Tibial artery (tissue), 4 donors: ENCODE measurements at regions not wholly inside any gene's neighbourhood (a gene's known extent, or its start where the extent isn't known, plus 50 kb on each side); places are given as distances from the start of the nearest gene placed in this dataset.
"Not testable (repeated sequence)": the region's sequence is repeated elsewhere in the genome, so short reads cannot be mapped to it uniquely, and the experiment has no call there.

ENCODE experiments used
- DNase-seq, 2 donors: peaks; one replicate each; pipeline ENCODE4 v3.0.0-alpha.2; 2019
- H3K27ac ChIP-seq, 2 donors: fragments of 200-600 bp; sonication (generic) in 1 of 2; 1 replicate in 1 of 2; 2 replicates in 1 of 2; pipeline ENCODE4 v1.5.1; 2018 to 2019; ENCODE audit warnings: mild to moderate bottlenecking in 1 of 2
- H3K27me3 ChIP-seq, 2 donors: fragments of 200-600 bp; sonication (generic) in 1 of 2; one replicate each; pipeline versions ENCODE4 v1.5.1 to v1.6.0; 2016 to 2019
- H3K36me3 ChIP-seq, 3 donors: fragments of 200-600 bp; sonication (generic) in 2 of 3; one replicate each; pipeline ENCODE4 v1.5.1; 2016 to 2019; ENCODE audit warnings: mild to moderate bottlenecking in 2 of 3
- H3K4me1 ChIP-seq, 4 donors: fragments of 200-600 bp; sonication (generic) in 2 of 4; 1 replicate in 3 of 4; 2 replicates in 1 of 4; pipeline ENCODE4 v1.5.1; 2016 to 2019
- H3K4me3 ChIP-seq, 2 donors: fragments of 200-600 bp; sonication (generic) in 1 of 2; 1 replicate in 1 of 2; 2 replicates in 1 of 2; pipeline ENCODE4 v1.5.1; 2018 to 2019; ENCODE audit warnings: mild to moderate bottlenecking in 2 of 2
- H3K9me3 ChIP-seq, 3 donors: fragments of 200-600 bp; sonication (generic) in 1 of 3; one replicate each; pipeline ENCODE4 v1.5.1; 2016 to 2019
- CTCF ChIP-seq, 2 experiments: fragments of 200-600 bp in 1 of 2; fragments of 450-650 bp in 1 of 2; IDR thresholded peaks; one replicate each; pipeline ENCODE4 v1.5.1; 2017 to 2019; ENCODE audit warnings: antibody characterized with exemption in 2 of 2, mild to moderate bottlenecking in 1 of 2, moderate library complexity in 1 of 2
- intact Hi-C: fragments of 100-400 bp; cut with DNase I; formaldehyde crosslinking; loops from one replicate; pipeline ENCODE4 v1.15.0; 2023; ENCODE audit warnings: low total_unique reads

DNA sequence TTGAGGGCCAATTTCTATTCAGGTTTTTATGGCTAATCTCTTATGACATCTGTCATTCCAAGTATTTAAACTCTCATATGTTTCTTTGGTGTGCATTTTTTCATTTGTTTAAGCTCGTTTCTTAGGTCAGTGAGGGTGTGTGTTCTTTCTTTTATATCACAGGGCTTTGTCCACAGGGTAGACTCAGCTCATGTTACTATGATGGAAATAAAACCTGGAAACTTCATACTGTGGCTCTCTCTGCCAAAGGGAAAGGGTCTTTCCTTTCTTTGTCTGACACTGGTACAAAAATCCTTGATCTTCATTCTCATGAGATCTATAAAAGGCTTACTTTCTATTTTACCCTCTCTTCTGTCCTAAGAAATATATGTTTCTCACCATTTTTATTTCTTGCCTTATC, 129.6 kb upstream of the SP8 start:
- intact Hi-C loops: no loop called here

DNA sequence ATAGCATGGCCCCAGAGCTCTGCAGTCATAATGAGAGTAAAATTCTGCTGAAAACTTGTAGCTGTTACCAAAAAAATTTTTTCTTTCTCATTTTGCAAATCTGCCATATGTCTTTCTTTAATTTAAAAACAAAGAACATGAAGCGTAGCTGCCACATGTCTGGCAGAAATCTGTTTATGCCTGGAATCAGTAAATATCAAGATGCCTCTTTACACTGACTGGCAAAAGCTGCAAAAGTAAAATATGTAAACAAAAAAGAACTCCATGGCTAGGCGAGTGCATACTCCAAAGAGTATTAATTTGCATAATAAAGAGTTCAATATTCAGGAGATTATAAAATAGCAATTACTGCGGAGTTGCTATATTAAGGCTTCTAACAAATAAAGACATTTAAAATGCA, 130.9 kb upstream of the SP8 start:
- no peak for TF ChIP-seq CTCF (IDR thresholded peaks at IDR 0.05)
- intact Hi-C loops: no loop called here
- no peak for DNase-seq

More for the DNA sequence above, 129.6 kb upstream of the SP8 start:
- DNase-seq: no peak
- H3K4me3 ChIP-seq: no peak overlapping the region
- no peaks in the 10 kb centered on the region for H3K36me3 ChIP-seq
- no peaks in the 10 kb centered on the region for H3K4me1 ChIP-seq
- no peak overlapping the region for H3K27ac ChIP-seq
- TF ChIP-seq CTCF (IDR thresholded peaks at IDR 0.05): no peak
- H3K27me3 ChIP-seq: no peaks in the 10 kb centered on the region
- H3K9me3 ChIP-seq: no peaks in the 10 kb centered on the region

GRCh38 chr7:20918156-20918555, 131.5 kb upstream of the SP8 start:
- Histone ChIP-seq H3K4me1 (no peaks in the 10 kb centered on the region), H3K27me3 (no peaks in the 10 kb centered on the region), H3K9me3 (no peaks in the 10 kb centered on the region), H3K36me3 (no peaks in the 10 kb centered on the region), H3K27ac (no peak overlapping the region), H3K4me3 (no peak overlapping the region)
- intact Hi-C loops: no loop called here
- no peak for DNase-seq
- no peak for TF ChIP-seq CTCF (IDR thresholded peaks at IDR 0.05)

More for the DNA sequence above, 130.9 kb upstream of the SP8 start:
- Histone ChIP-seq H3K36me3 (no peaks in the 10 kb centered on the region), H3K27me3 (no peaks in the 10 kb centered on the region), H3K4me3 (no peak overlapping the region), H3K9me3 (no peaks in the 10 kb centered on the region), H3K4me1 (no peaks in the 10 kb centered on the region), H3K27ac (no peak overlapping the region)

GRCh38 chr7:20927178-20927577, 140.5 kb upstream of the SP8 start:
- DNase-seq, H3K27me3 ChIP-seq, H3K4me3 ChIP-seq, H3K36me3 ChIP-seq, intact Hi-C loops, H3K27ac ChIP-seq, H3K9me3 ChIP-seq, H3K4me1 ChIP-seq: not testable (repeated sequence)

DNA sequence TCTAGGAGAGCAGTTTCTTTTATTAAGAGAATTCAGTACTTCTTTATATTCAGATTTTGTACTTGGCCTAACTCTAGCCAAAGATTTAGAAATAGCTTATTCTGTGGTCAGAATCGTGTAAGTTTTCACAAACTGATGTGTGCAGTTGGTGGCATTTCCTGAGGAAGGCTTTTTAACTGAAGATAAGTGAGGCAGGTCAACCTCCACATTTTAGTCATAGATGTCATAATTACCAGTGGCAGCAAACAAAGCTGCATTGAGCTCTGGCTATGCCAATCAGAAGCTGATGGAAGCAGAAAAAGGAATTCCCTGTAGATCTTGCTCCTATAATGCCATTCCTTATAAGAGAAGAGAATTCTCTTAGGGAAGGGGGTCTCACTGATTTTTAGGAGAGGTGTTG, 141.3 kb upstream of the SP8 start:
- Histone ChIP-seq H3K36me3 (no peaks in the 10 kb centered on the region), H3K4me1 (no peaks in the 10 kb centered on the region), H3K27me3 (no peaks in the 10 kb centered on the region), H3K9me3 (no peaks in the 10 kb centered on the region), H3K4me3 (no peak overlapping the region), H3K27ac (no peak overlapping the region)
- no peak for TF ChIP-seq CTCF (IDR thresholded peaks at IDR 0.05)
- no peak for DNase-seq
- intact Hi-C loops: no loop called here

DNA sequence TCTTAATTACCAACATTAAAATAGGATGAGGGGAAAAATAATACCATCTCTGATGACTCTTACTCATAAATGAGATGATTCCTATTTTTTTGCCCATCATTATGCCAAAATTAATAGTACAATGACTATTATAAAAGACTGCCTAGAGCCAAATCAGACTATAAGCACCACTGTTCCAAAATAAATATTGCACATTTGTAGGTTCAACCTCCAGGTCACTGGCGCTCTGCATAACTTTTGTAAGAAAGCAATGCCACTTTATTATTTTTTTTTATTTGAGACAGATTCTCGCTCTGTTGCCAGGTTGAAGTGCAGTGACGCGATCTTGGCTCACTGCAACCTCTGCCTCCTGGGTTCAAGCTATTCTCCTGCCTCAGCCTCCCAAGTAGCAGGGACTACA, 142.5 kb upstream of the SP8 start:
- H3K9me3 ChIP-seq: no peaks in the 10 kb centered on the region
- H3K27me3 ChIP-seq: no peaks in the 10 kb centered on the region
- intact Hi-C loops: no loop called here
- TF ChIP-seq CTCF (IDR thresholded peaks at IDR 0.05): no peak
- no peaks in the 10 kb centered on the region for H3K36me3 ChIP-seq
- no peak for DNase-seq
- H3K4me3 ChIP-seq: no peak overlapping the region
- H3K27ac ChIP-seq: no peak overlapping the region
- no peaks in the 10 kb centered on the region for H3K4me1 ChIP-seq
